NK-92 treated with Interleukin-12 subunit alpha and Interleukin-12 subunit beta, amount 100 ng/mL, for 24 hours (cell line): ENCODE measurements at regions not wholly inside any gene's neighbourhood (a gene's known extent, or its start where the extent isn't known, plus 50 kb on each side); places are given as distances from the start of the nearest gene placed in this dataset.

Experiments used
- DNase-seq: peaks from one replicate; lab custom pipeline; 2025; lab: John Stamatoyannopoulos, UW

- no peak for DNase-seq
Observed at GRCh38 chr14:62006116-62006731, 244.0 kb downstream of the SNAPC1 start.

- no peak for DNase-seq
Observed at GRCh38 chr14:62015243-62015642, 253.0 kb downstream of the SNAPC1 start.

GRCh38 chr14:62015945-62016344 lies 253.7 kb downstream of the SNAPC1 start:
- DNase-seq, result no peak

- no peak for DNase-seq
Observed at GRCh38 chr14:62017651-62018230, 255.5 kb downstream of the SNAPC1 start.

GRCh38 chr14:62018606-62019005 lies 256.4 kb downstream of the SNAPC1 start:
- no peak for DNase-seq

GRCh38 chr14:62027958-62028357 lies 265.7 kb downstream of the SNAPC1 start:
- DNase-seq, result no peak

- DNase-seq, result no peak
Observed at GRCh38 chr14:62029569-62029924, 267.3 kb downstream of the SNAPC1 start.

- no peak for DNase-seq
Observed at GRCh38 chr14:62030387-62030786, 268.2 kb downstream of the SNAPC1 start.

- DNase-seq, result no peak
Observed at GRCh38 chr14:62031504-62031903, 269.3 kb downstream of the SNAPC1 start.

- DNase-seq, result no peak
Observed at GRCh38 chr14:62053188-62053587, 291.0 kb downstream of the SNAPC1 start.

GRCh38 chr14:62056789-62057188 lies 294.6 kb downstream of the SNAPC1 start:
- DNase-seq, result no peak

GRCh38 chr14:62062645-62063044 lies 300.4 kb downstream of the SNAPC1 start:
- no peak for DNase-seq

GRCh38 chr14:62064751-62065323 lies 302.6 kb downstream of the SNAPC1 start:
- DNase-seq, result no peak

GRCh38 chr14:62066304-62066703 lies 304.1 kb downstream of the SNAPC1 start:
- DNase-seq, result no peak

GRCh38 chr14:62071039-62071438 lies 308.8 kb downstream of the SNAPC1 start:
- no peak for DNase-seq

- no peak for DNase-seq
Observed at GRCh38 chr14:62076368-62076767, 314.1 kb downstream of the SNAPC1 start.

GRCh38 chr14:62076825-62077605 lies 314.8 kb downstream of the SNAPC1 start:
- DNase-seq, result no peak

- DNase-seq, result no peak
Observed at GRCh38 chr14:62077676-62078261, 315.5 kb downstream of the SNAPC1 start.

- no peak for DNase-seq
Observed at GRCh38 chr14:62079038-62079437, 316.8 kb downstream of the SNAPC1 start.

GRCh38 chr14:62081012-62081612 lies 318.9 kb downstream of the SNAPC1 start:
- DNase-seq, result no peak

GRCh38 chr14:62081951-62082350 lies 319.7 kb downstream of the SNAPC1 start:
- no peak for DNase-seq

GRCh38 chr14:62082779-62083178 lies 320.6 kb downstream of the SNAPC1 start:
- no peak for DNase-seq
